ENCODE measurements at regions not wholly inside any gene's neighbourhood (a gene's known extent, or its start where the extent isn't known, plus 50 kb on each side); places are given as distances from the start of the nearest gene placed in this dataset.
"Not testable (repeated sequence)": the region's sequence is repeated elsewhere in the genome, so short reads cannot be mapped to it uniquely, and the experiment has no call there.

DNA sequence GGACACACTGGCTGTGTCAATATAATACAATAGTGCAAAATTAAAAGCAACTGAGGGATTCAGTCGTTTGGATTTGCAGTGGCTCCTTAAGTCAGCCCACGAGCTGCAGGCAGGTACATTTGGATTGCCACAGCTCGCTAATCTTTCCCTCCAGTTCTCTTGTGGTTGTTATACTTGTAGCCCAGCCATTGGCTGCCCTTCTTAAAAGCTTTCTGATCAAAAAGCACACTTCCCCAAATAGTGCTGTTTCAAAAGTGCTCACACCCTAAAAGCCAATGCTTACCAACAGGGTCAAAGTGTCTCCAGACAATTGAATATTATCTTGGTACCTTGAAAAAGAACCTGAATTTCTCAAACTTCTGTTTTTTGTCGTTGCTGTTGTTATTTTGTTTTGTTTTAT, 404.7 kb upstream of the FAM98A start:
- no peak for DNase-seq (ENCODE audit: low read depth in 2 of 2)

DNA sequence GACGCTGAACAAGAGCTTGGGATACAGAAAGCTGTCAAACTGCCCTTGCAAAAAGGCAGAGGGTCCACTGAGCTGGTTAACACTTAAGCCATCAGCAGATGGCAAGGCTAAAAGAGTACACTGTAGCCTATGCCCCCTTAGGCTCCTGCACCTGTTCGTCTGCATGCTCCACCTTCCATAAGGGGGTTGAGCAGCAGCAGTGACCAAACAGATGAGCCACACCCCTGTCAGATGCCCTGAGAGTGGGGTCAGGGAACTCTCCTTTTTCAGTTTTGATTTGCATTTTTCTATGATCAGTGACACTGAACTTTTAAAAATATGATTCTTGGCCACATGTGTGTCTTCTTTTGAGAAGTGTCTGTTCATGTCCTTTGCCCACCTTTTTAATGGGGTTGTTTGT, 402.5 kb upstream of the FAM98A start:
- no peak for DNase-seq (ENCODE audit: low read depth in 2 of 2)

DNA sequence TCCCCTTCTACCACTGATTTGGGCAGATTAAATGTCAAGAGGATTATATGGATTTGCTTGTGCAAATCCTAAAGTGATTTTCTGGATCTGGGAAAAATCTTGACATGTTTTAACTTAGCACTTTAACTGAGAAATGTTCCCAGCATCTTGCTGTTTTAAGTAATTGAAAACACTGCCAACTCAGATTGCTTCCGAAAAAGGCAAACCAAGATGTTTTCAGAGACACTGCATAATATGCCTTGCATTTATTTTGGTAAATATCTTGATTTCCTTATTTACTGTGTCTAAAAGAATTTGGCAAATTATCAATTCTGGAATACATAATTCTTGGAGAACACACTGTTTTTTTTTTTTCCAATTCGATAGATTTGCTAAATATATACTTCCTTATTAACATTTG, 385.0 kb upstream of the FAM98A start:
- DNase-seq (ENCODE audit: low read depth in 2 of 2), result no peak

GRCh38 chr2:33978471-33978870, 379.4 kb upstream of the FAM98A start:
- DNase-seq (ENCODE audit: low read depth in 2 of 2), result no peak

GRCh38 chr2:33975498-33975897, 376.4 kb upstream of the FAM98A start:
- no peak for DNase-seq (ENCODE audit: low read depth in 2 of 2)

DNA sequence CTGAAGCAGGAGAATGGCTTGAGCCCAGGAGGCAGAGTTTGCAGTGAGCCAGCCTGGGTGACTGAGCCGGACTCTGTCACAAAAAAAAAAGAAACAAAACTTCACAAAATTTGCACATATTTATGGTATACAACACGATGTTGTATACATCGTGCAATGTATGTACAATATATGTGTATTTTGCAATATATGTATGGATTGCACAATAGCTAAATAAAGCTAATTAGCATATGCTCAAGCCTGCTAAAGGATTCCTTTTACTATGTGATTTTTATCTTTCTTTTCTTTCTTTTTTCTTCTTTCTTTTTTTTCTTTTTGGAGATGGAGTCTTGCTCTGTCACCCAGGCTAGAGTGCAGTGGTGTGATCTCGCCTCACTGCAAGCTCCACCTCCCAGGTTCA, 368.0 kb upstream of the FAM98A start:
- no peak for DNase-seq (ENCODE audit: low read depth in 2 of 2)

DNA sequence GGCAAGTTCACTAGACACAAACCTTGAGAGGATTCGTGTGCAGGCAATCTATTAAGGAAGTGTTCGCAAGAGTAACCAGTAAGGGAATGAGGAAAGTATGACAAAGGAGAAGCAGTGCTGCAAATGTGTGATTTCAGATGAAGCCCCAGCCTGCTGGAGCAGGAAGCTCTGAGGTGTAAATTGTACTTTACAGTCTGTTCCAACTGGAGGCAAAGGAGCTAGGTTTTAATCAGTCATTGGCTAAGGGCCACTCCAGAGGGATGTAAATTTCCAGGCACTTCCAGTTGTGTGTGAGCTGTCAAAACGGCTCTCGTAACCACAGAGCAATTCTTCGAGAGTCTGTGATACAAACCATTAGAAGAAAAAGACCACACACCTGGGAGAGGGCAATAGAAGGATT, 359.5 kb upstream of the FAM98A start:
- DNase-seq (ENCODE audit: low read depth in 2 of 2), result no peak

DNA sequence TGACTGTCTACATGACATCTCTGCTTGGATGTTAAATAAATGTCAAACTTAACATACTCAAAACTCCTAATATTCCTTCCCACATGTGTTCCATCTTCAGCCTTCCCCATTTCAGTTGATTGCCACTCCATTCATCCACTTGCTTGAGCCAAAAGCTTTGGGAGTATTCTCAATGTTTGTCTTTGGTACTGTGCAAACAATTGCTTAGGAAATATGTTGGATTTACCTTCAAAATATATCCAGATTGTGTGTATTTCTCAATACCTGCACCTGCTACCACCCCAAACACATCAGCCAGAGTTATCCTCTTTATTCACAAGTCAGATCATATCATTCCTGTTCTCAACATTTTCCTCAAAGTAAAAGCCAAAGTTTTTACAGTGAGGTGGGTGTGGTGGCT, 350.3 kb upstream of the FAM98A start:
- DNase-seq (ENCODE audit: low read depth in 2 of 2), result no peak

DNA sequence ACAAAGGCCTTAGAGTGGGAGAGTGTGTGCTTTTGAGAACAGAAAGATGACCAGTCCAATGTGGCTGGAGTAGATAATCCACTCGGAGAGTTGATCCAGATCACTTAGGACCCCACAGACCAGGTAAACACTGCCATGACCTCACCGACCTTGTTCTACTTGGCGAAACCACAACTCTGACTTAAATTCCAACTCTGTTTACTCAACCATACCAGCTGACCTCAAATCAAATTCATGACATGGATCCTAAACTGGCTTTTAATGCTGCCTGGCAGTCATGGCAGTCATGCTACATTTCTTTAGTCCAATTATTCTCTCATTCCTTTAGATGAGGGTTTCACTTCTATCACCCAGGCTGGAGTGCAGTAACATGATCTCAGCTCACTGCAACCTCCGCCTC, 347.1 kb upstream of the FAM98A start:
- no peak for DNase-seq (ENCODE audit: low read depth in 2 of 2)

DNA sequence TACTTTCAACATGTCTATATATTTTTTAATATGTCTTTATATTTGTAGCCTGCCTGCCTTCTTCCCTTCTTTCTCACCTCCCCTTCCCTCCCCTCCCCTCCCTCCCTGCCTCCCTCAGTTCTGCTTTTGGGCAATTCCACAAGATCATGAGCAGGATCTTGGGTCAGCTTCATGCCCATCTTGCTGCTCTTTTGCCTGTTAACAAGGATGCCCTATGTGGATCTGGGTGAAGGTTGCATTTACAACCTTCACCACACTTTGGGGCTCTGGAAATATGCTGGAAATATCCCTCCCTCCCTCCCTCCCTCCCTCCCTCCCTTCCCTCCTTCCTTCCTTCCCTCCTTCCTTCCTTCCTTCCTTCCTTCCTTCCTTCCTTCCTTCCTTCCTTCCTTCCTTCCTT, 334.1 kb upstream of the FAM98A start:
- DNase-seq (ENCODE audit: low read depth in 2 of 2), result no peak

- no peak for DNase-seq (ENCODE audit: low read depth in 2 of 2)
Observed at GRCh38 chr2:33931164-33931563, 332.1 kb upstream of the FAM98A start.

- no peak for DNase-seq (ENCODE audit: low read depth in 2 of 2)
Observed at GRCh38 chr2:33929467-33929866, 330.4 kb upstream of the FAM98A start.

GRCh38 chr2:33927756-33928155, 328.7 kb upstream of the FAM98A start:
- DNase-seq (ENCODE audit: low read depth in 2 of 2), result no peak

GRCh38 chr2:33925311-33925710, 326.2 kb upstream of the FAM98A start:
- no peak for DNase-seq (ENCODE audit: low read depth in 2 of 2)

- no peak for DNase-seq (ENCODE audit: low read depth in 2 of 2)
Observed at GRCh38 chr2:33924586-33925169, 325.6 kb upstream of the FAM98A start.

DNA sequence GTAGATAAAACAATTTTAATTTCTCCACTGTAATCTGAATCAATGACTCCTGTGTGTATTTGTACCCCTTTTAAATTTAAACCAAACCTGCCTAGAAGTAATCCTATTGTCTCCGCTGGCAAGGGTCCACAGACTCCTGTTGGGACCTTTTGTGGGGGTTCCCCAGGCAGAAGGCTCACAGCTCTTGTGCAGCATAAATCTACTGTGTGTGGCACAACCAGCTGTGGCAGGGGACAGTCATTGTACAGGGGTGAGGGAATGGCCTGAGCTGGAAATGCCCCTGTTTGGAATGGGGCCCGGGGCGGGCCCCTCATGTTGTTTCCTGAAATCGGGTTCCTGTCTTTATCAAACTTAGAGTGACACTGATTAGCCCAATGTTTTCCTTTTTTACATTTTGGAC, 318.2 kb upstream of the FAM98A start:
- no peak for DNase-seq (ENCODE audit: low read depth in 2 of 2)

DNA sequence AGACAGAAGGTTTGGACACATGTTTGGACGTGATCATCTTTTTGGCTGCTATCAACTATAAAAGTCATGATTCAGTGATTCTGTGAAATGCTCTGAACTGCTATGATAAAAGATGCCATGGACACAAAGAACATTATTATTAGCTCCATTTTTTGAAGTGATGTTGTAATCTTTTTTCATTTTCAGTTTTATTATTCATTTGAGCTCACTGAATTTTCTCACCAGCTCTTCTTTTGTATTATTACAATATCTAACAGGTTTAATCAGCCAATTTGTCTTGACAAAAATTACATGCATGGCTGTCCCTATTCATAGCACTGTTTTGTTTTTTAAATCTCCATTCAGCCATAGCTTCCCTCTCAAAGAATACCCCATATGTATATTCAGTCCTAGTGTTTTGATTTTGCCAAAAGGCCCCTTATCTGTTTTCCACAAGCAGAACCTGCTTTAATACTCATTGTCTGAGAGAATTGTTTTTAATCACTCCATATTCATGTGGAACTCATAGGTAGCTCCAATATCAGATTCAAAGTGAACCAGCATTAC, 314.0 kb upstream of the FAM98A start:
- no peak for DNase-seq (ENCODE audit: low read depth in 2 of 2)

- DNase-seq (ENCODE audit: low read depth in 2 of 2), result no peak
Observed at GRCh38 chr2:33911327-33911726, 312.2 kb upstream of the FAM98A start.

DNA sequence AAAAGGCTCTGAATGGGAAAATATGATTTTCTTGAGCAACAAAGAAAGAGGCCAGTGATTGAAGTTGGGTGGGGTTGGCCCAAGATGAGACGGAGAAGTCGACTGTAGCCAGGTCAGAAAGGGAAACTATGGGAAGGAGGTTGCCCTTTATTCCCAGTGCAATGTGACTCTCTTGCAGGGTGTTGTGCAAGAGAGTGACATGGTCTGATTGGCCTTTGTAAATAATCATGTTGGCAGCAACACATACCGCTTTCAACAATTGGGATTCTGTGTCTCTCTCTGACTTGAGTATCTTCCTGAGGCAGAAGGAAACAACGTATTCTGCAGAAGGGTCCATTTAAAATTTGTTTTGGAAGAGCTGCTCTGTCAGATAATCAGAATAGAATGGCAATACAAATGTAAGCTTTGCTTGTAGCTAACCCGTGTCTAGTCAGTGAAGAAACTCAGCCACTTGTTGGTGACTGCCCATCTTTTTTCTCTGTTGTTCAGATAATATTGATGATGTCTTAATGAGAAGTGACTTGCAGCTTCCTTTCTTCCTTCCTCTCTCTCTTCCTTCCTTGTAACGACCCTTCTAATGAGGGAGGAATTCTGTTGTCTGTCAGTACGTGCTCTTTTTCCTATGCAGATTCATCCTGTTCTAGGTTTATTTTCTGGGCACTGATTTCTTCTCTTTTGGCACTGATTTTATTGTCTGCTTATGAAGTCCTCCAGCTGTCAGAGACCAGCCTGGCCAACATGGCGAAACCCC, 311.0 kb upstream of the FAM98A start:
- DNase-seq (ENCODE audit: low read depth in 2 of 2), result no peak

- DNase-seq (ENCODE audit: low read depth in 2 of 2), result no peak
Observed at GRCh38 chr2:33907866-33908265, 308.8 kb upstream of the FAM98A start.

- DNase-seq (ENCODE audit: low read depth in 2 of 2), result not testable (repeated sequence)
Observed at GRCh38 chr2:33906129-33906528, 307.0 kb upstream of the FAM98A start.

DNA sequence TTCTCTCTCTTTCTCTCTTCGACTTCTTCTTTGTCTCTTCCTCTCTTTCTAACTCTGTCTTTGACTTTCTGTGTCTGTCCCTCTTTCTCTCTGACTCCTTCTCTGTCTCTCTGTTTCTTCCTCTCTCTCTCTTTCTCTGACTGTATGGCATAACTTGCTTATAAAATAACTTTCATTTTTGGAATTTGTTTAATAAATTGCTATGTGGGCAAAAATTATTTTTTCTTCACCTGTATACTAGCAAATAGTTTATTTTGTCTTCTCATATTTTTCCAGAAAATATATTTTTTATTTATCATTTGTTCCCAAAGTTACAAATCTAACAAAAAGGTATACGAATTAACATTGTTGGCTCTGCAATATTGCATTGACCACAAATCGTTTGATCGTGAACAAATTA, 305.7 kb upstream of the FAM98A start:
- DNase-seq (ENCODE audit: low read depth in 2 of 2), result no peak

DNA sequence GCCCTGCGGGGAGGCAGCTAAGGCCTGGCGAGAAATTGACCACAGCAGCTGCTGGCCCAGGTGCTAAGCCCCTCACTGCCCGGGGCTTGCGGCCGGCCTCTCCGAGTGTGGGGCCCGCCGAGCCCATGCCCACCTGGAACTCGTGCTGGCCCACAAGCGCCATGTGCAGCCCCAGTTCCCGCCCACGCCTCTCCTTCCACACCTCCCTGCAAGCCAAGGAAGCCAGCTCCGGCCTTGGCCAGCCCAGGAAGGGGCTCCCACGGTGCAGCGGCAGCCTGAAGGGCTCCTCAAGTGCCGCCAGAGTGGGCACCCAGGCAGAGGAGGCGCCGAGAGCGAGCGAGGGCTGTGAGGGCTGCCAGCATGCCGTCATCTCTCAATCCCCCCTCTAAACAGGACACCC, 304.6 kb upstream of the FAM98A start:
- no peak for DNase-seq (ENCODE audit: low read depth in 2 of 2)

DNA sequence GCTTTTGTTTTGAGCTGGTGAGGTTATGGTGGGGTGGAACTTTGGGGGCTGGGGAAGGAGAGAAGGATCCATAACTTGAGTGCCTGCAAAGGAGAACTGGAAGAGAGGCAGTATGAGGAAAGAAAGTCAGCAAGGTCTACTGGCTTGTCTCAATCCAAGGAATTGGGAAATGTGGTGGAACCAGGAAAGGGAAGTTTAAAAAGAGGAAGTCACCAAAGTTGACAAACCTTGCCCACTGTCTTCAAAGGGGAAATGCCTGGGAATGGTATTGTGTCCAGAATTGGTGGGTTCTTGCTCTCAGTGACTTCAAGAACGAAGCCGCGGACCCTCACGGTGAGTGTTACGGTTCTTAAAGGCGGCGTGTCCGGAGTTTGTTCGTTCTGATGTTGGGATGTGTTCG, 304.1 kb upstream of the FAM98A start:
- no peak for DNase-seq (ENCODE audit: low read depth in 2 of 2)
